HG03196 (cell line): ENCODE measurements at regions not wholly inside any gene's neighbourhood (a gene's known extent, or its start where the extent isn't known, plus 50 kb on each side); places are given as distances from the start of the nearest gene placed in this dataset.

Experiments used
- ATAC-seq: cut with Tn5 transposase; IDR thresholded peaks from one replicate; pipeline ENCODE4 v1.9.1; 2021; ENCODE audit not compliant: unreplicated experiment

- no peak for ATAC-seq
Measured at GRCh38 chr2:220654322-220654721, 917.8 kb downstream of the EPHA4 start.

- no peak for ATAC-seq
Measured at GRCh38 chr2:220660277-220661145, 911.6 kb downstream of the EPHA4 start.

GRCh38 chr2:220662431-220662830, 909.7 kb downstream of the EPHA4 start:
- ATAC-seq: no peak

GRCh38 chr2:220663065-220663464, 909.0 kb downstream of the EPHA4 start:
- no peak for ATAC-seq

GRCh38 chr2:220664272-220665107, 907.6 kb downstream of the EPHA4 start:
- no peak for ATAC-seq

- no peak for ATAC-seq
Measured at GRCh38 chr2:220665108-220665471, 907.0 kb downstream of the EPHA4 start.

GRCh38 chr2:220669324-220669723, 902.8 kb downstream of the EPHA4 start:
- ATAC-seq: no peak

- no peak for ATAC-seq
Measured at GRCh38 chr2:220670511-220670910, 901.6 kb downstream of the EPHA4 start.

GRCh38 chr2:220673151-220673874, 898.8 kb downstream of the EPHA4 start:
- no peak for ATAC-seq

- no peak for ATAC-seq
Measured at GRCh38 chr2:220674033-220674432, 898.1 kb downstream of the EPHA4 start.

- ATAC-seq: no peak
Measured at GRCh38 chr2:220676695-220677094, 895.4 kb downstream of the EPHA4 start.

- no peak for ATAC-seq
Measured at GRCh38 chr2:220678943-220679342, 893.2 kb downstream of the EPHA4 start.

GRCh38 chr2:220682616-220683015, 889.5 kb downstream of the EPHA4 start:
- no peak for ATAC-seq

GRCh38 chr2:220684099-220684498, 888.0 kb downstream of the EPHA4 start:
- no peak for ATAC-seq

- ATAC-seq: peak; percentile 84
Measured at GRCh38 chr2:220687231-220687843, 884.8 kb downstream of the EPHA4 start.

GRCh38 chr2:220695397-220696279, 876.5 kb downstream of the EPHA4 start:
- no peak for ATAC-seq

- ATAC-seq: no peak
Measured at GRCh38 chr2:220696280-220696669, 875.8 kb downstream of the EPHA4 start.

GRCh38 chr2:220697011-220697410, 875.1 kb downstream of the EPHA4 start:
- ATAC-seq: no peak

- no peak for ATAC-seq
Measured at GRCh38 chr2:220701115-220701514, 871.0 kb downstream of the EPHA4 start.

GRCh38 chr2:220703279-220703678, 868.8 kb downstream of the EPHA4 start:
- no peak for ATAC-seq
